DOHH2 (cell line): ENCODE measurements at regions not wholly inside any gene's neighbourhood (a gene's known extent, or its start where the extent isn't known, plus 50 kb on each side); places are given as distances from the start of the nearest gene placed in this dataset.
"Not testable (repeated sequence)": the region's sequence is repeated elsewhere in the genome, so short reads cannot be mapped to it uniquely, and the experiment has no call there.

Experiments
- EZH2phosphoT487 ChIP-seq: fragments of 200-600 bp; sonication (generic); IDR thresholded peaks from 2 replicates; pipeline ENCODE4 v1.6.1; 2017; ENCODE audit warnings: borderline replicate concordance, mild to moderate bottlenecking, antibody characterized with exemption, low read length, moderate library complexity, mixed read lengths
- TF ChIP-seq, protein P1 (sequence below): fragments of 200-600 bp; sonication (generic); IDR thresholded peaks from one replicate; pipeline ENCODE4 v1.5.1; 2014; ENCODE audit warnings: antibody characterized with exemption, mild to moderate bottlenecking, low read depth, low read length; ENCODE audit not compliant: poor library complexity, severe bottlenecking

DNA sequence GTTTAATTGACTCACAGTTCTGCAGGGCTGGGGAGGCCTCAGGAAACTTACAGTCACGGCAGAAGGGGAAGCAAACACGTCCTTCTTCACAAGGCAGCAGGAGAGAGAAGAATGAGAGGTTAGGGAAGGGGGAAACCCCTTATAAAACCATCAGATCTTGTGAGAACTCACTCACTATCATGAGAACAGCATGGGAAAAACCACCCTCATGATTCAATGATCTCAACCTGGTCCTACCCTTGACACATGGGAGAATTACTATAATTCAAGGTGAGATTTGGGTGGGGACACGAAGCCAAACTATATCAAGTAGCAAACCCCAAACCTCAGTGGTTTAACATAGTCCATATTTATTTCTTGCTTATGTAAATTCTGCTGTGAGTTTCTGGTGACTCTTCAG, 252.0 kb upstream of the USP25 start:
- TF ChIP-seq, protein P1, sequence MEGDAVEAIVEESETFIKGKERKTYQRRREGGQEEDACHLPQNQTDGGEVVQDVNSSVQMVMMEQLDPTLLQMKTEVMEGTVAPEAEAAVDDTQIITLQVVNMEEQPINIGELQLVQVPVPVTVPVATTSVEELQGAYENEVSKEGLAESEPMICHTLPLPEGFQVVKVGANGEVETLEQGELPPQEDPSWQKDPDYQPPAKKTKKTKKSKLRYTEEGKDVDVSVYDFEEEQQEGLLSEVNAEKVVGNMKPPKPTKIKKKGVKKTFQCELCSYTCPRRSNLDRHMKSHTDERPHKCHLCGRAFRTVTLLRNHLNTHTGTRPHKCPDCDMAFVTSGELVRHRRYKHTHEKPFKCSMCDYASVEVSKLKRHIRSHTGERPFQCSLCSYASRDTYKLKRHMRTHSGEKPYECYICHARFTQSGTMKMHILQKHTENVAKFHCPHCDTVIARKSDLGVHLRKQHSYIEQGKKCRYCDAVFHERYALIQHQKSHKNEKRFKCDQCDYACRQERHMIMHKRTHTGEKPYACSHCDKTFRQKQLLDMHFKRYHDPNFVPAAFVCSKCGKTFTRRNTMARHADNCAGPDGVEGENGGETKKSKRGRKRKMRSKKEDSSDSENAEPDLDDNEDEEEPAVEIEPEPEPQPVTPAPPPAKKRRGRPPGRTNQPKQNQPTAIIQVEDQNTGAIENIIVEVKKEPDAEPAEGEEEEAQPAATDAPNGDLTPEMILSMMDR: not testable (repeated sequence)
- TF ChIP-seq EZH2phosphoT487: not testable (repeated sequence)
